ENCODE measurements at regions not wholly inside any gene's neighbourhood (a gene's known extent, or its start where the extent isn't known, plus 50 kb on each side); places are given as distances from the start of the nearest gene placed in this dataset.

DNA sequence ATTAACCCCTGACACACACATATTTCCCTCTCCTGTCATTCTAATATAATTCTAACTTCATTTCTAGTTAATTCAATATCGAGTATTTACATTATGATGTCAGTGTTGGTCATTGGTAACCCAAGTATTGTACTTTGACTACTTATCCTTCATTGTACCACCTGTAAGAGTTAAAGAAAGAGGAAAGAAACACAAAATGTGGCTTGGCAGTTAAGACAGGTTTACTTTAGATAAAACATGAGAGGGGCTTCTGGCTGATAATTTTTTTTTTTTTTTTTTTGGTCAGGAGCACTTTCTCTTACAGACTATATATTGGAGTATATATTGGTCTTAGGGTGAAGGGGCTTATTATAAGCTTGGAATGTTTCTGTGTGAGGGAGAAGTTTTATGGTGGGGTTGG, 57.0 kb upstream of the ACYP2 start:
- in situ Hi-C loops (cut with HindIII; ENCODE audit: low pct_unique_long_range_greater_than_20kb, low sequenced_read_pairs), result no loop called here
- TF ChIP-seq POLR2AphosphoS5 (IDR thresholded peaks at IDR 0.05; ENCODE audit: low read depth, low read length), result no peak
- TF ChIP-seq, protein P1, sequence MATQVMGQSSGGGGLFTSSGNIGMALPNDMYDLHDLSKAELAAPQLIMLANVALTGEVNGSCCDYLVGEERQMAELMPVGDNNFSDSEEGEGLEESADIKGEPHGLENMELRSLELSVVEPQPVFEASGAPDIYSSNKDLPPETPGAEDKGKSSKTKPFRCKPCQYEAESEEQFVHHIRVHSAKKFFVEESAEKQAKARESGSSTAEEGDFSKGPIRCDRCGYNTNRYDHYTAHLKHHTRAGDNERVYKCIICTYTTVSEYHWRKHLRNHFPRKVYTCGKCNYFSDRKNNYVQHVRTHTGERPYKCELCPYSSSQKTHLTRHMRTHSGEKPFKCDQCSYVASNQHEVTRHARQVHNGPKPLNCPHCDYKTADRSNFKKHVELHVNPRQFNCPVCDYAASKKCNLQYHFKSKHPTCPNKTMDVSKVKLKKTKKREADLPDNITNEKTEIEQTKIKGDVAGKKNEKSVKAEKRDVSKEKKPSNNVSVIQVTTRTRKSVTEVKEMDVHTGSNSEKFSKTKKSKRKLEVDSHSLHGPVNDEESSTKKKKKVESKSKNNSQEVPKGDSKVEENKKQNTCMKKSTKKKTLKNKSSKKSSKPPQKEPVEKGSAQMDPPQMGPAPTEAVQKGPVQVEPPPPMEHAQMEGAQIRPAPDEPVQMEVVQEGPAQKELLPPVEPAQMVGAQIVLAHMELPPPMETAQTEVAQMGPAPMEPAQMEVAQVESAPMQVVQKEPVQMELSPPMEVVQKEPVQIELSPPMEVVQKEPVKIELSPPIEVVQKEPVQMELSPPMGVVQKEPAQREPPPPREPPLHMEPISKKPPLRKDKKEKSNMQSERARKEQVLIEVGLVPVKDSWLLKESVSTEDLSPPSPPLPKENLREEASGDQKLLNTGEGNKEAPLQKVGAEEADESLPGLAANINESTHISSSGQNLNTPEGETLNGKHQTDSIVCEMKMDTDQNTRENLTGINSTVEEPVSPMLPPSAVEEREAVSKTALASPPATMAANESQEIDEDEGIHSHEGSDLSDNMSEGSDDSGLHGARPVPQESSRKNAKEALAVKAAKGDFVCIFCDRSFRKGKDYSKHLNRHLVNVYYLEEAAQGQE (IDR thresholded peaks at IDR 0.05; ENCODE audit: insufficient read depth in 1 of 2, low read depth in 2 of 2, low read length in 1 of 2), result no peak
- no peak overlapping the region for H3K4me3 ChIP-seq (ENCODE audit: low read depth in 2 of 2, low read length in 2 of 2)
- BruUV-seq (replicated peaks), result no TSS peak
- peaks cover 22% of the 10 kb centered on the region; the same call in 1 of the 2 replicates for H3K9me3 ChIP-seq (ENCODE audit: control insufficient read depth, insufficient read depth, low read depth, low read length)
- DNase-seq (ENCODE audit: low read depth, low spot score) (no peak), ATAC-seq (no peak)
- ChIA-PET POLR2A (no interaction called here), CTCF (no interaction called here)
- no peaks in the 10 kb centered on the region for H3K4me1 ChIP-seq (ENCODE audit: control insufficient read depth, insufficient read depth, low read length)
- H3K36me3 ChIP-seq (ENCODE audit: control insufficient read depth, insufficient read depth, low read length), result no peaks in the 10 kb centered on the region
- H3K27me3 ChIP-seq (ENCODE audit: control insufficient read depth, insufficient read depth, low read length), result no peaks in the 10 kb centered on the region
- intact Hi-C loops (cut with micrococcal nuclease; ENCODE audit: unreplicated experiment), result no loop called here
- H3K27ac ChIP-seq (ENCODE audit: low read length), result no peak overlapping the region

DNA sequence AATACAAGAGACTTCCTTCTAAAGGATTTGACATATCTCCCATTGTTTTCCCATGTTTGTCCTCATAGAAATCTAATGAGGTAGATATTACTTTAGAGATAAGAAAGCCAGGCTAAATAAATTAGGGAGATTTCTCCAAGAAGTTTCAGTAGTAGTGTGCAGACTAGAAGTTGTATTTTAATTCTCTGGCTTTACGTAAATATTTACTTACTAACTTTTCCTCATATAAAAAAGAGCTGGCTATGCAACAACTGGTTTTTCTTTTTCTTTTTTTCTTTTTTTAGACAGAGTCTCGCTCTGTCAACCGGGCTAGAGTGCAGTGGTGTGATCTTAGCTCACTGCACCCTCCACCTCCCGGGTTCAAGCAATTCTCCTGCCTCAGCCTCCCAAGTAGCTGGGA, 60.6 kb upstream of the ACYP2 start:
- POLR2A ChIA-PET, result no interaction called here
- in situ Hi-C loops (cut with HindIII; ENCODE audit: low pct_unique_long_range_greater_than_20kb, low sequenced_read_pairs) (no loop called here), intact Hi-C loops (cut with micrococcal nuclease; ENCODE audit: unreplicated experiment) (no loop called here)
- CTCF ChIA-PET, result no interaction called here
- ATAC-seq, result no peak
- Histone ChIP-seq H3K4me1 (ENCODE audit: control insufficient read depth, insufficient read depth, low read length) (no peaks in the 10 kb centered on the region), H3K36me3 (ENCODE audit: control insufficient read depth, insufficient read depth, low read length) (no peaks in the 10 kb centered on the region), H3K4me3 (ENCODE audit: low read depth in 2 of 2, low read length in 2 of 2) (no peak overlapping the region), H3K9me3 (ENCODE audit: control insufficient read depth, insufficient read depth, low read depth, low read length) (peaks cover 22% of the 10 kb centered on the region; the same call in 1 of the 2 replicates), H3K27me3 (ENCODE audit: control insufficient read depth, insufficient read depth, low read length) (no peaks in the 10 kb centered on the region), H3K27ac (ENCODE audit: low read length) (no peak overlapping the region)
- no peak for DNase-seq (ENCODE audit: low read depth, low spot score)
- no peak for TF ChIP-seq POLR2AphosphoS5 (IDR thresholded peaks at IDR 0.05; ENCODE audit: low read depth, low read length)
- TF ChIP-seq, protein P2, sequence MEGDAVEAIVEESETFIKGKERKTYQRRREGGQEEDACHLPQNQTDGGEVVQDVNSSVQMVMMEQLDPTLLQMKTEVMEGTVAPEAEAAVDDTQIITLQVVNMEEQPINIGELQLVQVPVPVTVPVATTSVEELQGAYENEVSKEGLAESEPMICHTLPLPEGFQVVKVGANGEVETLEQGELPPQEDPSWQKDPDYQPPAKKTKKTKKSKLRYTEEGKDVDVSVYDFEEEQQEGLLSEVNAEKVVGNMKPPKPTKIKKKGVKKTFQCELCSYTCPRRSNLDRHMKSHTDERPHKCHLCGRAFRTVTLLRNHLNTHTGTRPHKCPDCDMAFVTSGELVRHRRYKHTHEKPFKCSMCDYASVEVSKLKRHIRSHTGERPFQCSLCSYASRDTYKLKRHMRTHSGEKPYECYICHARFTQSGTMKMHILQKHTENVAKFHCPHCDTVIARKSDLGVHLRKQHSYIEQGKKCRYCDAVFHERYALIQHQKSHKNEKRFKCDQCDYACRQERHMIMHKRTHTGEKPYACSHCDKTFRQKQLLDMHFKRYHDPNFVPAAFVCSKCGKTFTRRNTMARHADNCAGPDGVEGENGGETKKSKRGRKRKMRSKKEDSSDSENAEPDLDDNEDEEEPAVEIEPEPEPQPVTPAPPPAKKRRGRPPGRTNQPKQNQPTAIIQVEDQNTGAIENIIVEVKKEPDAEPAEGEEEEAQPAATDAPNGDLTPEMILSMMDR (IDR thresholded peaks at IDR 0.05), result no peak
- TF ChIP-seq SIN3A (IDR thresholded peaks at IDR 0.05; ENCODE audit: borderline replicate concordance, insufficient read depth, low read depth, low read length), result no peak
- TF ChIP-seq, protein P1 (IDR thresholded peaks at IDR 0.05; ENCODE audit: insufficient read depth in 1 of 2, low read depth in 2 of 2, low read length in 1 of 2), result no peak
- BruUV-seq (replicated peaks), result no TSS peak

Measured in Panc1 (cell line).